NB4 (cell line): ENCODE measurements at regions not wholly inside any gene's neighbourhood (a gene's known extent, or its start where the extent isn't known, plus 50 kb on each side); places are given as distances from the start of the nearest gene placed in this dataset.

ENCODE experiments used
- DNase-seq: peaks from one replicate; pipeline ENCODE4 v3.0.0; 2010; ENCODE audit warnings: low read depth
- H3K4me3 ChIP-seq: one replicate; pipeline ENCODE4 v1.5.1; 2011; ENCODE audit warnings: mild to moderate bottlenecking, low read depth, low read length, moderate library complexity
- CTCF ChIP-seq: IDR thresholded peaks from one replicate; pipeline ENCODE4 v1.5.1; 2012; ENCODE audit warnings: low read depth, low read length
- MAX ChIP-seq: IDR thresholded peaks from 2 replicates; pipeline ENCODE4 v1.6.1; 2011; ENCODE audit warnings: low read depth, low read length
- MYC ChIP-seq: IDR thresholded peaks from 2 replicates; pipeline ENCODE4 v1.6.1; 2011; ENCODE audit warnings: low read depth, low read length
- POLR2A ChIP-seq: IDR thresholded peaks from 2 replicates; pipeline ENCODE4 v1.6.1; 2011; ENCODE audit warnings: mild to moderate bottlenecking; ENCODE audit not compliant: insufficient read length; ENCODE audit errors: extremely low read depth

GRCh38 chr5:142412581-142412980, 87.8 kb upstream of the SPRY4 start:
- TF ChIP-seq MYC (no peak), CTCF (no peak), POLR2A (no peak), MAX (no peak)
- no peak overlapping the region for H3K4me3 ChIP-seq
- DNase-seq = no peak

DNA sequence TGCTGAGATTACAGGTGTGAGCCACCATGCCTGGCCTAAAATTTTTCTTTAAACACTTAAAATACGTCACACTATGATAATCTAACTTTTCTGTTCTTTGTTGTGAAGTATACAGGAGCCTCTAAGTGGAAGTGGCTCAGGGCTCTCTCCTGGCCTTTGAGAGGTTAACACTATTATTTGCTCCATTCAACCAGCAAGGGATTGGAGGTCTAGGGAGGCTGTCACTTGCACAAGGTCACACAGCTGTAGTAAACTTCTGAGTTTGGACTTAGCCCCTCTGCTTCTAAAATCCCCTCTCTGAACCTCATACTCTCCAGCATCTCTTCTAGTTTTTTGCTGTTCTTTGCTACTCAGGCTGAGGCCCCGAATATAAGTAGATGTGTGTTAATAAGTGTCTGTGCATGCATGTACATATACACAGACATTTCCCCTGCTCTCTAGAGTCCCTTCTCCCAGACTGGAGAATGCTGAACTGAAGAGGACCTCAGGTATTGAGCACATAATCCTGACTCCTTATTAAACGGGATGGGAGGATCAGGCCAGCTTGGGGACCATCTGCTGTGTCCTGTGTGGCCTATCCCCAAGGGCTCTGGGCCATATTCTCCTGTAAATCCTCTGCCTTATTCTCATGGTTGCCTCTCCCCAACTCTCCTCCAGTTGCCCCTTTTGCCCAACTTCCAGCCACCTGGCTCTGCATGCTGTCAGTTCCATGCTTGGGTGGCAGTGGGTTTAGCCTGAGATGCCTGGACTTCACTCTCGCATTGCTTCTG, 87.0 kb upstream of the SPRY4 start:
- DNase-seq = no peak
- TF ChIP-seq MAX (no peak), MYC (no peak), CTCF (no peak), POLR2A (no peak)
- H3K4me3 ChIP-seq = no peak overlapping the region

DNA sequence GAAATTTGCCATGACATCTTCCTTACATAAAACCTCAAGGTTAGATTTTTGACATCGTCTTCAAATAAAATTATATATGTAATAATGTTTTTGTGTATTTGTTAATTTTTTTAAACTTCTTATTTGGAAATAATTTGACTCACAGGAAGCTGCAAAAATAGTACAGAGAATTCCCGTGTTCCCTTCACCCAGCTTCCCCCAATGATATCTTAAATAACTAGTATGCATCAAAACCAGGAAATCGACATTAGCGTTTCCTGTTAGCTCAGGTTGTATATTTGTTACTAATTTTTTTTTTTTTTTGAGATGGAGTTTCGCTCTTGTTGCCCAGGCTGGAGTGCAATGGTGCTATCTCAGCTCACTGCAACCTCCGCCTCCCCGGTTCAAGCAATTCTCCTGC, 86.3 kb upstream of the SPRY4 start:
- no peak for DNase-seq
- TF ChIP-seq MYC (no peak), POLR2A (no peak), MAX (no peak), CTCF (no peak)
- H3K4me3 ChIP-seq = no peak overlapping the region

DNA sequence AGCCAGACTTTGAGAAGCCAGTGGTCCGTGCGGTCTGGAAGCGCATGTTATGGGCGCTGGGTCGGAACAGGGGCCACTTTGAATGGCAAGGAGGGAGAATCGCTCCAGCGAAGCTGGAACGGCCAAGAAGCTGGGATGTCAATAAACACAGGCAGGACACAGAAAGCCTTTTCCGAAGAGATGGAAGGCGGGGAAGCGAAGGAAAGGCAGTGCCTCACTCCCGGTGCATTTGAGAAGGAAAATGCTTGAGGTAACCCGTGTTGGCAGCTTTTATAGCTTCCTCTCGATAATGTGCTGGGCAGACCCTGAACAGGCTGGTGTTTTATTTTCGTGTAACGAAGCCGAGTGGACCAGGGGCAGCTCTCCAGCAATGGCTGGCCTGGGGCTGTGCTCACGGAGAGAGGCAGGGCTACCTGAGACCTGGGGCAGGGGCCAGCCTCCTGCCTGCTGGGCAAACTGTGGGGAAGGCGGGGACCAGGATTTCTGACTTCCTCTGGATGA, 84.2 kb upstream of the SPRY4 start:
- DNase-seq = no peak
- no peak for TF ChIP-seq MAX
- H3K4me3 ChIP-seq = no peak overlapping the region

- DNase-seq = no peak
- TF ChIP-seq CTCF = no peak
- no peak for TF ChIP-seq POLR2A
- no peak for TF ChIP-seq MYC
- no peak for TF ChIP-seq MAX
- no peak overlapping the region for H3K4me3 ChIP-seq
Measured at GRCh38 chr5:142408536-142408935, 83.7 kb upstream of the SPRY4 start.

- H3K4me3 ChIP-seq = no peak overlapping the region
- no peak for TF ChIP-seq POLR2A
- TF ChIP-seq CTCF = no peak
- no peak for TF ChIP-seq MAX
- TF ChIP-seq MYC = no peak
- no peak for DNase-seq
Measured at GRCh38 chr5:142405814-142406395, 81.1 kb upstream of the SPRY4 start.
